Thyroid gland (tissue), 4 donors: ENCODE measurements at regions not wholly inside any gene's neighbourhood (a gene's known extent, or its start where the extent isn't known, plus 50 kb on each side); places are given as distances from the start of the nearest gene placed in this dataset.

Experiments
- DNase-seq, 2 donors: peaks; one replicate each; pipeline ENCODE4 v3.0.0-alpha.2; 2019
- H3K27ac ChIP-seq, 3 donors: fragments of 200-600 bp; sonication (generic); 1 replicate in 2 of 3; 2 replicates in 1 of 3; pipeline ENCODE4 v1.5.1; 2016 to 2019; ENCODE audit warnings: mild to moderate bottlenecking in 1 of 3, moderate library complexity in 1 of 3
- H3K27me3 ChIP-seq: fragments of 200-600 bp; sonication (generic); one replicate; pipeline ENCODE4 v1.5.1; 2019
- H3K36me3 ChIP-seq, 2 donors: fragments of 200-600 bp; sonication (generic); one replicate each; pipeline ENCODE4 v1.5.1; 2016 to 2019
- H3K4me1 ChIP-seq, 2 donors: fragments of 200-600 bp; sonication (generic); one replicate each; pipeline ENCODE4 v1.5.1; 2017 to 2019
- H3K4me3 ChIP-seq, 3 donors: fragments of 200-600 bp; sonication (generic); replicated peaks in 1 of 3; 1 replicate in 2 of 3; 2 replicates in 1 of 3; pipeline ENCODE4 v1.5.1; 2016; ENCODE audit warnings: mild to moderate bottlenecking in 1 of 3
- H3K9me3 ChIP-seq: fragments of 200-600 bp; sonication (generic); one replicate; pipeline ENCODE4 v1.5.1; 2017
- POLR2A ChIP-seq, 2 donors: fragments of 450-650 bp; IDR thresholded peaks; one replicate each; pipeline ENCODE4 v1.6.1; 2017; ENCODE audit warnings: antibody characterized with exemption in 2 of 2, mild to moderate bottlenecking in 2 of 2, moderate library complexity in 1 of 2
- WGBS, 2 donors: methylation state at CpG; one replicate each; pipeline ENCODE4 v1.1.5; 2017; 5-methylcytosine and 5-hydroxymethylcytosine counted together
- intact Hi-C: fragments of 100-400 bp; cut with DNase I; formaldehyde crosslinking; loops from one replicate; pipeline ENCODE4 v1.15.1; 2023
- TF ChIP-seq, protein P1 (sequence below), 6 experiments: fragments of 200-600 bp in 3 of 6; fragments of 450-650 bp in 3 of 6; sonication (generic) in 3 of 6; IDR thresholded peaks; one replicate each; pipeline ENCODE4 v1.5.1; 2016 to 2019; ENCODE audit warnings: antibody characterized with exemption in 6 of 6, mild to moderate bottlenecking in 2 of 6, inconsistent platforms in 1 of 6, moderate library complexity in 1 of 6

DNA sequence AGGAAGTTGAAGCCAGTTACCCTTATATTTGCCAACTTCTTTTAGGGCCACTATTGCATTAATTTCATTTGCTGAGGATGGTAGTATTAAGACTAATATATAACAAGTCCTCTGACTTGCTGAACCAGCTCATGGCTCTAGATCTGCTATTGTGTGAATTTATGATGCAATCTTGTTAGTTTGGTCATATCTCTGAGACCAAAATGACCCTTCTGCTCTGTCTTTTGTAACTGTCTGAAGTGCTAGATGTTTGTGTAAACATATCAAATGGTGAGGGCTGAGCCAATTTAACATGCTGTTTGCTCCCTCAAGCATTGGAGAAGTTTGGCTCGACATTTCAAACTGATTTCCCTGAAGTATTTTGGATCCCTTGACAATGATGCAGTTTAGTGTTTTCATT is 106.9 kb upstream of the PTGFR start:
- Histone ChIP-seq H3K27me3 (no peaks in the 10 kb centered on the region), H3K9me3 (no peaks in the 10 kb centered on the region), H3K4me1 (peaks cover 16 to 20% of the 10 kb centered on the region in 2 donors), H3K36me3 (no peaks in the 10 kb centered on the region), H3K27ac (no peak overlapping the region), H3K4me3 (no peak overlapping the region)
- TF ChIP-seq, protein P1, sequence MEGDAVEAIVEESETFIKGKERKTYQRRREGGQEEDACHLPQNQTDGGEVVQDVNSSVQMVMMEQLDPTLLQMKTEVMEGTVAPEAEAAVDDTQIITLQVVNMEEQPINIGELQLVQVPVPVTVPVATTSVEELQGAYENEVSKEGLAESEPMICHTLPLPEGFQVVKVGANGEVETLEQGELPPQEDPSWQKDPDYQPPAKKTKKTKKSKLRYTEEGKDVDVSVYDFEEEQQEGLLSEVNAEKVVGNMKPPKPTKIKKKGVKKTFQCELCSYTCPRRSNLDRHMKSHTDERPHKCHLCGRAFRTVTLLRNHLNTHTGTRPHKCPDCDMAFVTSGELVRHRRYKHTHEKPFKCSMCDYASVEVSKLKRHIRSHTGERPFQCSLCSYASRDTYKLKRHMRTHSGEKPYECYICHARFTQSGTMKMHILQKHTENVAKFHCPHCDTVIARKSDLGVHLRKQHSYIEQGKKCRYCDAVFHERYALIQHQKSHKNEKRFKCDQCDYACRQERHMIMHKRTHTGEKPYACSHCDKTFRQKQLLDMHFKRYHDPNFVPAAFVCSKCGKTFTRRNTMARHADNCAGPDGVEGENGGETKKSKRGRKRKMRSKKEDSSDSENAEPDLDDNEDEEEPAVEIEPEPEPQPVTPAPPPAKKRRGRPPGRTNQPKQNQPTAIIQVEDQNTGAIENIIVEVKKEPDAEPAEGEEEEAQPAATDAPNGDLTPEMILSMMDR (IDR thresholded peaks at IDR 0.05): no peak
- no peak for TF ChIP-seq POLR2A (IDR thresholded peaks at IDR 0.05)
- peak in 1 of 2 donors; percentile 8 for DNase-seq
- 10 to 27% methylated on average over 1 of the region's 1 CpG for WGBS, 2 donors
- intact Hi-C loops: no loop called here

DNA sequence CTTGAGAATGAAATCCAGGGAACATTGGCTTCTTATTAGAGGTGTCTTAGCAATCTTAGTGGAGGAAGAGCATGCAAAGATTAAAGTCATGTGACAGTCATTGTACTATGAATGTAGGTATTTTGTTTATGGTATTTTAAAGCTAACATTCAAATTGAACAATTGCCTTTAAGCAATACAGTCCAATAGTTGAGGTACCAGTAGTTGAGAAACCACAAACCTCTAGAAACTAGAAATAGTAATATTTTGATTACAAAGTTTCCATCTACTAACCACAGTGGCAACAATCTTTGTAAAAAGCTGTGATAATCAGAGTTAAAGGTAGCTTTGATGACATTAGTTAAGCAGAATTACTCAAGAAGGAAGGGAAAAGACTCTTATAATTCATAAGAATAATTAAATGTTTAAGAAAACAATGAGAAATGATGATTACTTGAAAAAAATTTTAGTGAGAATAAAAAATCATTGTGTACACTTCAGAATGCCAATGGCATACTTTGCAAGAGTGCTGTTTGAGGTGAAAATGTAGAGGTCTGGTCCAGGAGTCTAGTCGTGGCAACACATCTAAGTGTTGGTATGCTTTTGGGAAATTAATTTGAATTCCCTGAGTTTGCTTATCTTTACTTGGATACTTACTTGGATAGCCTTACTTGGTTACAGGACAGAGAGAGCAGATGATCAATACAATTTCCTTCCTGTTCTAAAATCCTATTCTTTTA is 104.9 kb upstream of the PTGFR start:
- Histone ChIP-seq H3K9me3 (no peaks in the 10 kb centered on the region), H3K4me3 (no peak overlapping the region), H3K36me3 (no peaks in the 10 kb centered on the region), H3K27ac (no peak overlapping the region), H3K27me3 (no peaks in the 10 kb centered on the region), H3K4me1 (peaks cover 16 to 20% of the 10 kb centered on the region in 2 donors)
- DNase-seq: no peak
- WGBS, 2 donors: 72 to 88% methylated on average over 1 of the region's 1 CpG
- TF ChIP-seq, protein P1 (IDR thresholded peaks at IDR 0.05): no peak
- no peak for TF ChIP-seq POLR2A (IDR thresholded peaks at IDR 0.05)
- intact Hi-C loops: no loop called here

DNA sequence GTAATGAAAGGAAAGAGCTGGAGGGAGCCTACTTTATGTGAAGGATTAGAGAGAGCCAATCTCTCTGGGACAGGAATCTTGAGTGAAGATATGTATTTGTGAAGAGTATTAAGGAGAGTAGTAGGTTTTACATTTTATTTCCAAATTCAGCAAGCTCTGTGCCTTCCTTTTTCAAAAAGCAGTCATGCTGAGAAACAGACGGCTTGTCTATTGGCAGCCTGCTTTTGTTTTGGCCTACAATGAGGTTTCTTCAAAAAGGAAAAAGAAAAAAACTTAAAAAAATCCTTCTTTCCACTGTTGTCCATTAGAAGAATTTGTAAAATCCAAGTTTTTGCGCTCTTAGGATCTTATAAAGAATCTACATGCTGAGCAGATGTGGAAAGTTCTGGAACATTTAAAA is 103.6 kb upstream of the PTGFR start:
- no peaks in the 10 kb centered on the region for H3K27me3 ChIP-seq
- 35% methylated on average over 2 of the region's 2 CpGs for WGBS, 2 donors
- H3K27ac ChIP-seq: peak overlapping the region; percentile 14 to 40 (median 39)
- H3K4me1 ChIP-seq: peaks cover 16 to 20% of the 10 kb centered on the region in 2 donors
- H3K36me3 ChIP-seq: no peaks in the 10 kb centered on the region
- TF ChIP-seq, protein P1 (IDR thresholded peaks at IDR 0.05): no peak
- no peak for TF ChIP-seq POLR2A (IDR thresholded peaks at IDR 0.05)
- H3K9me3 ChIP-seq: no peaks in the 10 kb centered on the region
- peak; percentile 11 to 28 for DNase-seq
- intact Hi-C loops: no loop called here
- H3K4me3 ChIP-seq: no peak overlapping the region

DNA sequence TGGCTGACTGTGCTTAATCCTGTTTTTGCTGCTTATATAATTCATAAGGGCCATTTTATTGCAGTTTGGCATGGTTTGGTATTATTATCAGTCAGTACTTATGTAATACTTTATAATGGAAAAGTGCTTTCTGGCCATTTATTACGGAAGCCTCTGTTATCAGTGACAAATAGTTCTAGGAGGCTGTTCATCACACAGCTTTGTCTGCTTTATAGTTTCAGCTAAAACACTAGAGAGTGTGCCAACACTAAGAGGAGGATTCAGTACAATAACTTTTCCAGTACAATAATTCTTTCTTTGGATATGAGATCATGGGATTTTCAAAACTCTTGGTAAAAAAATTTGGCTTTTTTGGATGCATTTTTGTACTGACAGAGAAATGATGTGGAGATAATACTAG is 102.9 kb upstream of the PTGFR start:
- H3K9me3 ChIP-seq: no peaks in the 10 kb centered on the region
- peak overlapping the region; percentile 14 to 40 (median 39) for H3K27ac ChIP-seq
- WGBS, 2 donors: 49 to 56% methylated on average over 1 of the region's 1 CpG
- TF ChIP-seq, protein P1 (IDR thresholded peaks at IDR 0.05): no peak
- TF ChIP-seq POLR2A (IDR thresholded peaks at IDR 0.05): no peak
- no peaks in the 10 kb centered on the region for H3K36me3 ChIP-seq
- no peak for DNase-seq
- no peak overlapping the region for H3K4me3 ChIP-seq
- H3K27me3 ChIP-seq: no peaks in the 10 kb centered on the region
- intact Hi-C loops: no loop called here
- peaks cover 16 to 20% of the 10 kb centered on the region in 2 donors for H3K4me1 ChIP-seq

DNA sequence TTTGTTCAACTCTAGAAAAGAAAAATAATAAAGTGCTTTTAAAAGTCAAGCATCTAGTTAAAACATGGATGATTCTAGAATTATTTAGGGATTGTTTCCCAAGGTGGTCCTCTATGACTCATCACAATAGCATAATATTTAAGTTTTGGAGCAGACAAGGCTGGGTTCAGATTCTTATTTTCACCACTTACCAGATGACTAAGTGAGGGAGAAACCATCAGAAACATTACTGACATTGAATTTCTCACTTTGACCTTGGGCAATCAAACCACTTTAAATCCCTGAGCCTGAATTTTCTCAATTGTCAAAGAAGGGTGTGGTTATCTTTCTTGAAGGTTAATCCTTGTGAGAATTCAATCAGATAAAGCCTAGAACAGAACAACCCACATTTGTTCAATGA is 102.5 kb upstream of the PTGFR start:
- Histone ChIP-seq H3K27ac (peak overlapping the region in 1 of 3 donors; percentile 39), H3K4me1 (peaks cover 16 to 20% of the 10 kb centered on the region in 2 donors), H3K9me3 (no peaks in the 10 kb centered on the region), H3K27me3 (no peaks in the 10 kb centered on the region), H3K36me3 (no peaks in the 10 kb centered on the region), H3K4me3 (no peak overlapping the region)
- TF ChIP-seq, protein P1 (IDR thresholded peaks at IDR 0.05): no peak
- TF ChIP-seq POLR2A (IDR thresholded peaks at IDR 0.05): no peak
- DNase-seq: no peak
- intact Hi-C loops: no loop called here
